Hepatocyte (in vitro differentiated cells): ENCODE measurements at regions not wholly inside any gene's neighbourhood (a gene's known extent, or its start where the extent isn't known, plus 50 kb on each side); places are given as distances from the start of the nearest gene placed in this dataset.

Source experiments
- CTCF ChIP-seq: fragments of 200-600 bp; sonication (generic); IDR thresholded peaks from 2 replicates; pipeline ENCODE4 v1.5.1; 2016; ENCODE audit warnings: antibody characterized with exemption, mild to moderate bottlenecking; ENCODE audit not compliant: poor library complexity
- EZH2phosphoT487 ChIP-seq: fragments of 200-600 bp; sonication (generic); IDR thresholded peaks from one replicate; pipeline ENCODE4 v1.6.1; 2018; ENCODE audit warnings: antibody characterized with exemption, mild to moderate bottlenecking, low read depth, moderate library complexity; ENCODE audit not compliant: unreplicated experiment, severe bottlenecking

GRCh38 chr4:81796790-81797528 is 325.3 kb upstream of the RASGEF1B start:
- TF ChIP-seq CTCF (no peak), EZH2phosphoT487 (no peak)
